GM23338 (cell line): ENCODE measurements at regions not wholly inside any gene's neighbourhood (a gene's known extent, or its start where the extent isn't known, plus 50 kb on each side); places are given as distances from the start of the nearest gene placed in this dataset.
A peak's percentile ranks its signal among the peaks of the same experiment; 100 is the strongest.

Experiments used
- ATAC-seq: fragments of 200-7000 bp; cut with Tn5 transposase; 3 replicates; pipeline ENCODE4 v1.9.1; 2020
- DNase-seq: peaks from one replicate; pipeline ENCODE4 v3.0.0-alpha.2; 2015; ENCODE audit warnings: low spot score
- H2AFZ ChIP-seq: fragments of 200-600 bp; sonication (generic); 2 replicates; pipeline ENCODE4 v1.8.0; 2016; ENCODE audit warnings: antibody characterized with exemption, mild to moderate bottlenecking, moderate library complexity
- H3F3A ChIP-seq: fragments of 200-600 bp; sonication (generic); replicated peaks from 2 replicates; pipeline ENCODE4 v1.8.0; 2017; ENCODE audit warnings: antibody characterized with exemption, mixed run types, low read depth
- H3K27ac ChIP-seq: fragments of 200-600 bp; sonication (generic); 2 replicates; pipeline ENCODE4 v1.6.1; 2016; ENCODE audit warnings: low read depth
- H3K27me3 ChIP-seq: fragments of 200-600 bp; sonication (generic); 2 replicates; pipeline ENCODE4 v1.8.0; 2016; ENCODE audit warnings: mild to moderate bottlenecking, mixed run types, moderate library complexity; ENCODE audit not compliant: insufficient read depth
- H3K36me3 ChIP-seq: fragments of 200-600 bp; sonication (generic); 2 replicates; pipeline ENCODE4 v1.8.0; 2016; ENCODE audit warnings: mild to moderate bottlenecking; ENCODE audit not compliant: insufficient read depth
- H3K4me1 ChIP-seq: fragments of 200-600 bp; sonication (generic); 2 replicates; pipeline ENCODE4 v1.8.0; 2016; ENCODE audit warnings: mild to moderate bottlenecking, moderate library complexity; ENCODE audit not compliant: insufficient read depth
- H3K4me2 ChIP-seq: fragments of 200-600 bp; sonication (generic); 2 replicates; pipeline ENCODE4 v1.7.1; 2017; ENCODE audit warnings: mixed run types
- H3K4me3 ChIP-seq: fragments of 200-600 bp; sonication (generic); 2 replicates; pipeline ENCODE4 v1.6.1; 2016; ENCODE audit warnings: mixed run types
- H3K79me2 ChIP-seq: fragments of 200-600 bp; sonication (generic); replicated peaks from 2 replicates; pipeline ENCODE4 v1.8.0; 2017; ENCODE audit warnings: mild to moderate bottlenecking; ENCODE audit not compliant: insufficient read depth
- H3K9me2 ChIP-seq: fragments of 200-600 bp; sonication (generic); 2 replicates; pipeline ENCODE4 v1.8.0; 2017; ENCODE audit not compliant: insufficient read depth
- H4K20me1 ChIP-seq: fragments of 200-600 bp; sonication (generic); replicated peaks from 2 replicates; pipeline ENCODE4 v1.8.0; 2017; ENCODE audit warnings: mild to moderate bottlenecking; ENCODE audit not compliant: insufficient read depth
- H3K27ac Mint-ChIP-seq: 2 replicates; pipeline ENCODE4 v1.8.0; 2020; ENCODE audit warnings: inconsistent platforms, mild to moderate bottlenecking, moderate library complexity, mixed read lengths
- H3K27me3 Mint-ChIP-seq: 3 replicates; pipeline ENCODE4 v1.8.0; 2022; ENCODE audit warnings: low read depth, mild to moderate bottlenecking, moderate library complexity, mixed read lengths, inconsistent platforms; ENCODE audit not compliant: insufficient read depth, poor library complexity
- H3K36me3 Mint-ChIP-seq: 3 replicates; pipeline ENCODE4 v1.8.0; 2021; ENCODE audit warnings: low read depth, mild to moderate bottlenecking, inconsistent platforms, moderate library complexity, mixed read lengths
- H3K4me1 Mint-ChIP-seq: 3 replicates; pipeline ENCODE4 v1.8.0; 2020; ENCODE audit warnings: mild to moderate bottlenecking, inconsistent platforms, mixed read lengths
- H3K4me3 Mint-ChIP-seq: 3 replicates; pipeline ENCODE4 v1.8.0; 2021; ENCODE audit warnings: moderate library complexity, mild to moderate bottlenecking, inconsistent platforms, mixed read lengths
- H3K9me3 Mint-ChIP-seq: 3 replicates; pipeline ENCODE4 v1.8.0; 2020; ENCODE audit warnings: moderate library complexity, mild to moderate bottlenecking, inconsistent platforms, mixed read lengths
- ETS1 ChIP-seq: IDR thresholded peaks from 2 replicates; pipeline ENCODE4 v1.6.1; 2016; ENCODE audit warnings: antibody characterized with exemption
- EZH2phosphoT487 ChIP-seq: fragments of 200-600 bp; sonication (generic); IDR thresholded peaks from one replicate; pipeline ENCODE4 v1.8.1; 2018; ENCODE audit warnings: antibody characterized with exemption; ENCODE audit not compliant: unreplicated experiment
- POLR2AphosphoS5 ChIP-seq: IDR thresholded peaks from 2 replicates; pipeline ENCODE4 v1.6.1; 2016; ENCODE audit warnings: antibody characterized with exemption, low read depth
- STAT1 ChIP-seq: IDR thresholded peaks from one replicate; pipeline ENCODE4 v1.6.1; 2016; ENCODE audit warnings: antibody characterized with exemption; ENCODE audit not compliant: unreplicated experiment
- ZNF462 ChIP-seq: fragments of 250-450 bp; sonication (Bioruptor Pico); IDR thresholded peaks from 2 replicates; pipeline ENCODE4 v1.5.0; 2020; ENCODE audit warnings: mild to moderate bottlenecking, moderate library complexity
- TF ChIP-seq, protein P1 (sequence below), 2 experiments: fragments of 200-600 bp in 1 of 2; sonication (generic) in 1 of 2; conservative IDR thresholded peaks; 2 replicates each; pipeline versions ENCODE4 v1.5.1 to v1.6.1; 2016 to 2017; ENCODE audit warnings: antibody characterized with exemption in 2 of 2, low read depth in 2 of 2, mild to moderate bottlenecking in 2 of 2, moderate library complexity in 1 of 2

DNA sequence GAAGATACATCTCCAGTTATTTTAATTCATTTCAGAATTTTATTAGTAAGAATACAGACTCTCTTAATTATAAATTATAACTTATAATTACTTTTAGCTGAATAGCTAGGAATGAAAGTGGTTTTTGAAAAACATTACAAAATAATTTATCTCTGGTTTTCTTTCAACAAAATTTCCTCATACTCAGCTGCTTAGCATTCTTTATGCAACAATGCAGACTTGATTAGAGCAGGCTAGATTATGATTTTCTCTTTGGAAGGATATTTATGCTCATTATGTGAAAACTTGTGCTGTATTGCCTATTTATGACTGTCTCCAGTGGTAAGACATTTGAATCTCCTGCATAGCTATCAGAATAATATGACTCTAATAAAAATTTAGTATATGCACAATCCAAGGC is 2023.7 kb downstream of the C4orf33 start (continued):
- TF ChIP-seq ZNF462 (CRISPR knock-in tag): no peak

DNA sequence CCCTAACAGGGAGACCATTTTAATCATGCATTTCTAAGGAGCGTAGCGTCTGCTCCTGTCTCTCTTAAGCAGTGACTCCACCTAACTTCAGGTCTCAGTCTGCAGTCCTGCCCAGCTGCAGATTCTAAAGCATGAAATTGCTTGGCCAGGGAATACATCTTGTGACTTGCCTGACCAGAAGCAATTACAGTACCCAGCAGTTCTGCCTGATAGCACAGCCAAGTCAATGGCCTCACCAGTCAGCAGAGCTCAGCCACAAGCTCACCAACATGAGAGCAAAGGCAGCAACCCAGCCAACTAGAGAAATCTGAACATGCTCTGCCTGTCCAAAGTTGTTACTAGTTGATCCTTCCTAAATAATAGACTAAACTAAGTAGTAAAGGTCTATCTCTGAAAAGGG is 2011.9 kb upstream of the PCDH10 start:
- Histone ChIP-seq H4K20me1 (no peaks in the 10 kb centered on the region), H3K9me2 (no peaks in the 10 kb centered on the region), H3K27me3 (no peaks in the 10 kb centered on the region), H3F3A (no peaks in the 10 kb centered on the region), H3K36me3 (no peaks in the 10 kb centered on the region), H3K4me2 (no peak overlapping the region), H3K27ac (no peak overlapping the region), H3K4me3 (no peak overlapping the region), H3K4me1 (no peaks in the 10 kb centered on the region), H2AFZ (0 out of 2 replicates have a peak overlapping the region, but pooled peaks have one; percentile 4), H3K79me2 (no peaks in the 10 kb centered on the region)
- H3K4me3 Mint-ChIP-seq: no peak overlapping the region
- H3K36me3 Mint-ChIP-seq: no peaks in the 10 kb centered on the region; the same call in 2 of the 3 replicates
- no peaks in the 10 kb centered on the region for H3K4me1 Mint-ChIP-seq
- H3K9me3 Mint-ChIP-seq: peaks cover 2% of the 10 kb centered on the region; the same call in 2 of the 3 replicates
- ATAC-seq: no peak
- H3K27me3 Mint-ChIP-seq: no peaks in the 10 kb centered on the region
- H3K27ac Mint-ChIP-seq: no peak overlapping the region
- DNase-seq: no peak
- TF ChIP-seq POLR2AphosphoS5 (no peak), STAT1 (no peak), ETS1 (no peak), EZH2phosphoT487 (no peak), ZNF462 (CRISPR knock-in tag) (no peak)
- TF ChIP-seq, protein P1, sequence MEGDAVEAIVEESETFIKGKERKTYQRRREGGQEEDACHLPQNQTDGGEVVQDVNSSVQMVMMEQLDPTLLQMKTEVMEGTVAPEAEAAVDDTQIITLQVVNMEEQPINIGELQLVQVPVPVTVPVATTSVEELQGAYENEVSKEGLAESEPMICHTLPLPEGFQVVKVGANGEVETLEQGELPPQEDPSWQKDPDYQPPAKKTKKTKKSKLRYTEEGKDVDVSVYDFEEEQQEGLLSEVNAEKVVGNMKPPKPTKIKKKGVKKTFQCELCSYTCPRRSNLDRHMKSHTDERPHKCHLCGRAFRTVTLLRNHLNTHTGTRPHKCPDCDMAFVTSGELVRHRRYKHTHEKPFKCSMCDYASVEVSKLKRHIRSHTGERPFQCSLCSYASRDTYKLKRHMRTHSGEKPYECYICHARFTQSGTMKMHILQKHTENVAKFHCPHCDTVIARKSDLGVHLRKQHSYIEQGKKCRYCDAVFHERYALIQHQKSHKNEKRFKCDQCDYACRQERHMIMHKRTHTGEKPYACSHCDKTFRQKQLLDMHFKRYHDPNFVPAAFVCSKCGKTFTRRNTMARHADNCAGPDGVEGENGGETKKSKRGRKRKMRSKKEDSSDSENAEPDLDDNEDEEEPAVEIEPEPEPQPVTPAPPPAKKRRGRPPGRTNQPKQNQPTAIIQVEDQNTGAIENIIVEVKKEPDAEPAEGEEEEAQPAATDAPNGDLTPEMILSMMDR (conservative IDR thresholded peaks at IDR 0.05; ENCODE audit: low read depth in 2 of 2): no peak
